ENCODE measurements at regions not wholly inside any gene's neighbourhood (a gene's known extent, or its start where the extent isn't known, plus 50 kb on each side); places are given as distances from the start of the nearest gene placed in this dataset.
"Not testable (repeated sequence)": the region's sequence is repeated elsewhere in the genome, so short reads cannot be mapped to it uniquely, and the experiment has no call there.

GRCh38 chr20:47885909-47886453 is 100.7 kb upstream of the SULF2 start:
- Histone ChIP-seq H3K36me3 (ENCODE audit: low read depth) (no peaks in the 10 kb centered on the region), H3K4me2 (no peak overlapping the region), H4K20me1 (ENCODE audit: insufficient read depth) (no peaks in the 10 kb centered on the region), H3K27ac (no peak overlapping the region), H3K9me3 (ENCODE audit: insufficient read depth, low read depth) (no peaks in the 10 kb centered on the region), H3K4me1 (replicated peaks; ENCODE audit: insufficient read depth) (peaks cover 9% of the 10 kb centered on the region), H3K79me2 (ENCODE audit: low read depth) (no peaks in the 10 kb centered on the region), H2AFZ (no peak overlapping the region), H3F3A (ENCODE audit: insufficient read depth, low read depth) (no peaks in the 10 kb centered on the region), H3K9me2 (ENCODE audit: insufficient read depth) (no peaks in the 10 kb centered on the region), H3K27me3 (ENCODE audit: insufficient read depth, low read depth) (no peaks in the 10 kb centered on the region), H3K4me3 (no peak overlapping the region)
- BruUV-seq (replicated peaks), result no TSS peak
- intact Hi-C loops (cut with micrococcal nuclease; ENCODE audit: unreplicated experiment), result no loop called here
- no peak for TF ChIP-seq CTCF (conservative IDR thresholded peaks at IDR 0.05)
- TF ChIP-seq EZH2 (IDR thresholded peaks at IDR 0.05; ENCODE audit: low read depth), result no peak
- no peak for DNase-seq
- ChIA-PET POLR2A (ENCODE audit: unreplicated experiment) (no interaction called here), CTCF (interaction anchor here (0.6 kb wide), 1 partner anchor 413 kb away, joined by 8 read pairs; no protein-coding TSS in a partner anchor)

- intact Hi-C loops (cut with micrococcal nuclease; ENCODE audit: unreplicated experiment); H3K27ac ChIP-seq; H3K79me2 ChIP-seq (ENCODE audit: low read depth); DNase-seq; H3K36me3 ChIP-seq (ENCODE audit: low read depth); H3K4me3 ChIP-seq; H3K4me2 ChIP-seq; BruUV-seq (replicated peaks); CTCF ChIA-PET; H3K9me3 ChIP-seq (ENCODE audit: insufficient read depth, low read depth); H3K9me2 ChIP-seq (ENCODE audit: insufficient read depth); H3K27me3 ChIP-seq (ENCODE audit: insufficient read depth, low read depth); POLR2A ChIA-PET (ENCODE audit: unreplicated experiment); H4K20me1 ChIP-seq (ENCODE audit: insufficient read depth); H2AFZ ChIP-seq: not testable (repeated sequence)
- Histone ChIP-seq H3K4me1 (replicated peaks; ENCODE audit: insufficient read depth) (peaks cover 18% of the 10 kb centered on the region), H3F3A (ENCODE audit: insufficient read depth, low read depth) (peaks cover 12% of the 10 kb centered on the region)
Measured at GRCh38 chr20:47883940-47884339, 98.7 kb upstream of the SULF2 start.

GRCh38 chr20:47883186-47883585 is 97.9 kb upstream of the SULF2 start:
- Histone ChIP-seq H3K79me2 (ENCODE audit: low read depth) (no peaks in the 10 kb centered on the region), H4K20me1 (ENCODE audit: insufficient read depth) (no peaks in the 10 kb centered on the region), H2AFZ (no peak overlapping the region), H3K4me2 (no peak overlapping the region), H3F3A (ENCODE audit: insufficient read depth, low read depth) (peaks cover 18% of the 10 kb centered on the region), H3K27ac (no peak overlapping the region), H3K9me3 (ENCODE audit: insufficient read depth, low read depth) (no peaks in the 10 kb centered on the region), H3K4me3 (no peak overlapping the region), H3K36me3 (ENCODE audit: low read depth) (no peaks in the 10 kb centered on the region), H3K4me1 (replicated peaks; ENCODE audit: insufficient read depth) (peaks cover 26% of the 10 kb centered on the region), H3K27me3 (ENCODE audit: insufficient read depth, low read depth) (no peaks in the 10 kb centered on the region), H3K9me2 (ENCODE audit: insufficient read depth) (no peaks in the 10 kb centered on the region)
- no TSS peak for BruUV-seq (replicated peaks)
- TF ChIP-seq CTCF (conservative IDR thresholded peaks at IDR 0.05) (no peak), EZH2 (IDR thresholded peaks at IDR 0.05; ENCODE audit: low read depth) (no peak)
- POLR2A ChIA-PET (ENCODE audit: unreplicated experiment), result no interaction called here
- DNase-seq, result no peak
- CTCF ChIA-PET, result no interaction called here
- intact Hi-C loops (cut with micrococcal nuclease; ENCODE audit: unreplicated experiment), result no loop called here

GRCh38 chr20:47879771-47880170 is 94.5 kb upstream of the SULF2 start:
- ChIA-PET POLR2A (ENCODE audit: unreplicated experiment) (no interaction called here), CTCF (no interaction called here)
- no peak overlapping the region for H3K4me2 ChIP-seq
- H3K36me3 ChIP-seq (ENCODE audit: low read depth), result no peaks in the 10 kb centered on the region
- H3F3A ChIP-seq (ENCODE audit: insufficient read depth, low read depth), result peaks cover 32% of the 10 kb centered on the region
- H3K4me1 ChIP-seq (replicated peaks; ENCODE audit: insufficient read depth), result peaks cover 48% of the 10 kb centered on the region
- no peaks in the 10 kb centered on the region for H3K27me3 ChIP-seq (ENCODE audit: insufficient read depth, low read depth)
- H3K9me2 ChIP-seq (ENCODE audit: insufficient read depth), result no peaks in the 10 kb centered on the region
- H4K20me1 ChIP-seq (ENCODE audit: insufficient read depth), result no peaks in the 10 kb centered on the region
- no peaks in the 10 kb centered on the region for H3K79me2 ChIP-seq (ENCODE audit: low read depth)
- peak overlapping the region; percentile 84 for H3K27ac ChIP-seq
- TF ChIP-seq EZH2 (IDR thresholded peaks at IDR 0.05; ENCODE audit: low read depth), result no peak
- TF ChIP-seq CTCF (conservative IDR thresholded peaks at IDR 0.05), result no peak
- no peak overlapping the region for H3K4me3 ChIP-seq
- no peaks in the 10 kb centered on the region for H3K9me3 ChIP-seq (ENCODE audit: insufficient read depth, low read depth)
- no peak overlapping the region for H2AFZ ChIP-seq
- intact Hi-C loops (cut with micrococcal nuclease; ENCODE audit: unreplicated experiment), result no loop called here
- BruUV-seq (replicated peaks), result no TSS peak
- DNase-seq, result no peak
